ENCODE measurements at regions not wholly inside any gene's neighbourhood (a gene's known extent, or its start where the extent isn't known, plus 50 kb on each side); places are given as distances from the start of the nearest gene placed in this dataset.
A peak's percentile ranks its signal among the peaks of the same experiment; 100 is the strongest.

DNA sequence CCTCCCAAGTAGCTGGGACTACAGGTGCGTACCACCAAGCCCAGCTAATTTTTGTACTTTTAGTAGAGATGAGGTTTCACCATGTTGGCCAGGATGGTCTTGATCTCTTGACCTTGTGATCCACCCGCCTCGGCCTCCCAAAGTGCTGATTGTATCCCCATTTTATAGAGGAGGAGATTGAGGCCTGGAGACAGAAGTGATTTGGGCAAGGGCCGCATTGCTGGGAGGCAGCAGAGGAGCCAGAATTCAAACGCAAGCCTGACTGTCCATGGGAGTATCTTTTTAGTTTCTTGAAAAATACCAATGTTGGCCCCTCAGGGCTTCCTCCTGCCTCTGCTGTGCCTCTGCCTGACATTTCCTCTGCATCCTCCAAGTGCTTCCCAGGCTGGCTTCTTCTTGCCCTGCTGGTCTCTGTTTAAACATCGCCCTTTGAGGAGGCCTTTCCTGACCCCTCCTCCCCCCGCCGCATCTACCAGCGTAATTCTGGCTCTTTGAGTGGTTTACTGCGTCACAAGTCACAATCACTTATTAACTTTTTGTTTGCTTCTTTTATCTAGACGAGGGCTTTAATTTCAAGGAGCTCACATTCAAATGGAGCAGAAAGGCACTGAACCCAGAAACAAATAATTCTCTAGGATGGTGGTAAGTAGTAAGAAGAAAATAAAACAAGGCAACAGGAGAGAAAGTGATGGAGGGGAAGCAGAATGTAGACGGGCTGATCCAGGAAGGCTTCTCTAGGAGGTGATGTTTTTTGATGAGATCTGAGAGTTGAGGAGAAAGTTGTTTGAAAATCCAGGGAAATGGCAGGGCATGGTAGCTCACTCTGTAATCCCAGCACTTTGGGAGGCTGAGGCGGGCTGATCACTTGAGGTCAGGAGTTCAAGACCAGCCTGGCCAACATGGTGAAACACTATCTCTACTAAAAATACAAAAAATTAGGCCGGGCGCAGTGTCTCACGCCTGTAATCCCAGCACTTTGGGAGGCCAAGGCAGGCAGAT lies 91.0 kb upstream of the MED13L start:
- no peak for DNase-seq (ENCODE audit: low read depth, low spot score)
- no peak overlapping the region for H3K4me3 ChIP-seq (ENCODE audit: low read depth, low read length)
- in situ Hi-C loops (cut with HindIII; ENCODE audit: low sequenced_read_pairs), result no loop called here
- TF ChIP-seq, protein P1, sequence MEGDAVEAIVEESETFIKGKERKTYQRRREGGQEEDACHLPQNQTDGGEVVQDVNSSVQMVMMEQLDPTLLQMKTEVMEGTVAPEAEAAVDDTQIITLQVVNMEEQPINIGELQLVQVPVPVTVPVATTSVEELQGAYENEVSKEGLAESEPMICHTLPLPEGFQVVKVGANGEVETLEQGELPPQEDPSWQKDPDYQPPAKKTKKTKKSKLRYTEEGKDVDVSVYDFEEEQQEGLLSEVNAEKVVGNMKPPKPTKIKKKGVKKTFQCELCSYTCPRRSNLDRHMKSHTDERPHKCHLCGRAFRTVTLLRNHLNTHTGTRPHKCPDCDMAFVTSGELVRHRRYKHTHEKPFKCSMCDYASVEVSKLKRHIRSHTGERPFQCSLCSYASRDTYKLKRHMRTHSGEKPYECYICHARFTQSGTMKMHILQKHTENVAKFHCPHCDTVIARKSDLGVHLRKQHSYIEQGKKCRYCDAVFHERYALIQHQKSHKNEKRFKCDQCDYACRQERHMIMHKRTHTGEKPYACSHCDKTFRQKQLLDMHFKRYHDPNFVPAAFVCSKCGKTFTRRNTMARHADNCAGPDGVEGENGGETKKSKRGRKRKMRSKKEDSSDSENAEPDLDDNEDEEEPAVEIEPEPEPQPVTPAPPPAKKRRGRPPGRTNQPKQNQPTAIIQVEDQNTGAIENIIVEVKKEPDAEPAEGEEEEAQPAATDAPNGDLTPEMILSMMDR (IDR thresholded peaks at IDR 0.05; ENCODE audit: low read depth, low read length), result no peak

DNA sequence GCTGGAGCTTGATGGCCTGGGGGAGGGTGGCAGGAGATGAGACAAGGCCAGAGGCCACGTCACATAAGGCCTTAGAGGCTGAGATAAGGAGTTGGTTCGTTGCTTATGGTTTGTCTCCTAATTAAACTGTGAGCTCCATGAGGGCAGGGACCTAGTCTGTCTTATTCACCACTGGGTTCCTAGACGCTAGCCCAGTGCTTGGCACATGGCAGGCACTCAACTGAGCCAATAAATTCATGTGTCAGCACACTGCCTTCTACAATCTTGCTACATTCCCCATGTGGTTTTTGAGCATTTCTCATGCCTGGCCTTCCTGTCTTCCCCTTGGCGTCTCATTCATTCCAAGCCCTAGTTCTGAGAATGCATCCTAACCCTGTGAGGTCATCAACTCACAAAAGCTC lies 92.5 kb upstream of the MED13L start:
- in situ Hi-C loops (cut with HindIII; ENCODE audit: low sequenced_read_pairs), result no loop called here
- peak; percentile 62 for DNase-seq (ENCODE audit: low read depth, low spot score)
- no peak overlapping the region for H3K4me3 ChIP-seq (ENCODE audit: low read depth, low read length)
- TF ChIP-seq, protein P1 (IDR thresholded peaks at IDR 0.05; ENCODE audit: low read depth, low read length), result no peak

DNA sequence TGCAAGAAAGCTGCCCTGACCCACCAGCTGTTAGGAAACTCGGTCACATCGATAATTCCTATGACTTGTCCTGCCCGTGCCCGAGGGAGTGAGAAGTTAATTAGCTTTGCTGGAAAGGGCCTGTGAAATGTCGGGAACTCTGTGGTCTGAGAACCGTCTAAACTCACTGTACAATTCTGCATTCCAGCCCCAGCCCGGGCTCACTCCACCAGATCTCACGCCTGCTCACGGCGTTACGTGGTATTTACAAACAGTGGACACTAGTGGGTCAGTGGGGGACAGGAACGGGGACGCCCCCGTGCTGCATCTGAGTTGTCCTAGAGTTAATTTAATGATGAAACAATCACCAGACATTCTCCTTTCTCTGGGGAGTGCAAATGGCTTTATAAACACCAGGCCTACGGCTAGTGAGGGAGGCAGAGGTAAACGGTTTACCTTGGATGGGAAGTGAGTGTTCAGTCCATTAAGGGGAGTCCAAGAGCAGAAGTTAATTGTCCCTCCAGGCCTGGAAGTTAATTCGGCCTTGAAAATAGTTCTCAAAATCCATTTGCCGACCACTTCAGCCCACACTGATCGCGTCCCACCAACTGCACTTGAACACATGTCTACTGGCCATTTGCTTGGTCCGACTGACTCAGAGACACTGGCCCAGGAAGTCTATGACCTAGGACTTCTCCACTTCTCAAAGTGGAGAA lies 93.5 kb upstream of the MED13L start:
- TF ChIP-seq, protein P1 (IDR thresholded peaks at IDR 0.05; ENCODE audit: low read depth, low read length), result no peak
- in situ Hi-C loops (cut with HindIII; ENCODE audit: low sequenced_read_pairs), result no loop called here
- DNase-seq (ENCODE audit: low read depth, low spot score), result no peak
- no peak overlapping the region for H3K4me3 ChIP-seq (ENCODE audit: low read depth, low read length)

DNA sequence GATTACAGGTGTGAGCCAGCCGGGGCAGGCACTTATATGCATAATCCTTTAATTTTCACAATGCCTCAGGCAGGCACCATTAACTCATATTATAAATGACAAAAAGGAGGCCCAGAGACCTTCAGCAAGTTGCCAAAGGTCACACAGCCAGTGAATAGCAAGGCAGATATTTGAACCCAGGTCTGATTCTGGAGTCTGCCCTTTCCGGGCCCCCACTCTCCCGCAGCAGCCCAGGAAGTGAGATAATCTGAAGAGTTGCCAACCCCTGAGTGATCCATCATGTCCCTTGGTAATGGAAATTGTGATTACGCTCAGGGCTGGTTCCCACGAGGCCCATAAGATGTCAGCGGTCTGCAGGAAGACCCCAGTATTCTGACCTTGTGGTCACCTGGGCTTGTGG lies 95.3 kb upstream of the MED13L start:
- TF ChIP-seq, protein P1 (IDR thresholded peaks at IDR 0.05; ENCODE audit: low read depth, low read length), result no peak
- H3K4me3 ChIP-seq (ENCODE audit: low read depth, low read length), result no peak overlapping the region
- in situ Hi-C loops (cut with HindIII; ENCODE audit: low sequenced_read_pairs), result no loop called here
- DNase-seq (ENCODE audit: low read depth, low spot score), result peak; percentile 46

DNA sequence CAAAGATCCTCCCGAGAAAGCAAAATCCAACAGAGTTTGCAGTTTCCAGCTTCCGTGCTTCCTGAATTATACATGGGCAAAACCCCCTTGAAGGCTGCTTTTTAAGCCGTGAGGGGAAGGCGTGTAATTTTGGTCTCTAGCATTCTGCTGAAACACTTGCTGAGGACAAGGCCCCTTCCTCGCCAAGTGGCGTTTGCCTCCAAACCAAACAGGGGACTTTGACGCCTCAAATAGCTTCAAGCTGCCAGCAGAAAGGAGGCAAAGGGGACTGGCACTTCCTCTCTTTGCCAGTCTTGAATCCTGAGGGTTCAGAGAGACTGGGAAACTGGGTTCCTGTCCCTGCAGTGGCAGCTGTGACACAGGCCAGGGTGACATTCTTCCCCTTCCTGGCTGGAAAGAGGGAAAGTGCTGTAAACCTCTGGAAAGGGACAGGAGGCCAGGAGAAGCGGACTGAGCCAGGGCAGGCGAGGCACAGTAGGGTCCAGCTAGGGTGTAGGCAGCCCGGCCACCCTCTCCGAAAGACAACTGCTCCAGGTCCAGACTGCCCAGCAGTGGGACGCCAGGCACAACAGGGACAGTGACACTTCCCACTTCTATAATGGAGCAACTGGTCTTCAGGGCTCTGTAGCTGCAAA lies 96.2 kb upstream of the MED13L start:
- in situ Hi-C loops (cut with HindIII; ENCODE audit: low sequenced_read_pairs), result no loop called here
- no peak for DNase-seq (ENCODE audit: low read depth, low spot score)
- no peak overlapping the region for H3K4me3 ChIP-seq (ENCODE audit: low read depth, low read length)
- TF ChIP-seq, protein P1 (IDR thresholded peaks at IDR 0.05; ENCODE audit: low read depth, low read length), result no peak

DNA sequence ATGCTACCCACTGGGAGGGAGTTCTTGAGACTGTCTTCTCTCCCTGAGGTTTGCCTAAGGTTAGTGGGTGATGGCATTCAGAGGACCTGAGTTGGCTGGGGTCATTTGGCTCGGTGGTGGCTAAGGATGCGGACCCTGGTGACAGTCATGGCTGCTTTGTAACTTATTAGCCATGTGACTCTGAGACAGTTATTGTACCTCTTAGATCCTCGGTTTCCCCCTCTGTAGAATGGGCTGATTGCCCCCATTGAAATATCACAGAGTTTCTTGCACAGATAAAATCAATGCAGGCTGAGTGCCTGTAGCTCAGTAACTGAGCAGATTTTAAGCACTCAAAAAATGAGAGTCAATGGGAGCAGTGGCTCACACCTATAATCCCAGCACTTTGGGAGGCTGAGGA lies 96.7 kb upstream of the MED13L start:
- in situ Hi-C loops (cut with HindIII; ENCODE audit: low sequenced_read_pairs), result no loop called here
- H3K4me3 ChIP-seq (ENCODE audit: low read depth, low read length), result no peak overlapping the region
- no peak for DNase-seq (ENCODE audit: low read depth, low spot score)
- TF ChIP-seq, protein P1 (IDR thresholded peaks at IDR 0.05; ENCODE audit: low read depth, low read length), result no peak

Measured in astrocyte of the spinal cord (primary cell).